H1 (cell line): ENCODE measurements at regions not wholly inside any gene's neighbourhood (a gene's known extent, or its start where the extent isn't known, plus 50 kb on each side); places are given as distances from the start of the nearest gene placed in this dataset.

Experiments
- CTCF ChIA-PET: fragments of 300-600 bp; sonication (Branson Sonifier 250); formaldehyde crosslinking; loops from one replicate; lab custom pipeline; 2021; ENCODE audit not compliant: partially characterized antibody; lab: Charles Lee
- POLR2A ChIA-PET: fragments of 300-600 bp; sonication (Branson Sonifier 250); formaldehyde crosslinking; loops from one replicate; lab custom pipeline; 2021; ENCODE audit warnings: inconsistent platforms; ENCODE audit not compliant: partially characterized antibody; lab: Charles Lee
- DNase-seq, 2 experiments: peaks; one replicate each; pipeline versions ENCODE4 v3.0.0 to v3.0.0-alpha.2; 2010 to 2022; ENCODE audit warnings: low spot score in 2 of 2, low read depth in 1 of 2, mixed read lengths in 1 of 2
- FAIRE-seq: peaks from 2 replicates; lab custom pipeline; 2011; peaks lifted over from hg19 to GRCh38; lab: Jason Lieb, UNC
- H2AFZ ChIP-seq: 2 replicates; pipeline ENCODE4 v1.8.1; 2012; ENCODE audit warnings: low read length, inconsistent platforms
- H2AK5ac ChIP-seq: 2 replicates; pipeline ENCODE4 v1.6.1; 2013; ENCODE audit warnings: low read depth, low read length
- H2BK120ac ChIP-seq: replicated peaks from 2 replicates; pipeline ENCODE3; 2013; ENCODE audit warnings: low read depth, low read length, inconsistent platforms
- H2BK12ac ChIP-seq: 2 replicates; pipeline ENCODE4 v1.6.1; 2013; ENCODE audit warnings: low read depth, low read length
- H2BK15ac ChIP-seq: 2 replicates; pipeline ENCODE4 v1.6.1; 2013; ENCODE audit warnings: low read length
- H2BK20ac ChIP-seq: 2 replicates; pipeline ENCODE4 v1.6.1; 2013; ENCODE audit warnings: low read length
- H2BK5ac ChIP-seq: 2 replicates; pipeline ENCODE4 v1.6.1; 2013; ENCODE audit warnings: low read depth, low read length
- H3K14ac ChIP-seq: 2 replicates; pipeline ENCODE4 v1.6.1; 2013; ENCODE audit warnings: inconsistent platforms; ENCODE audit not compliant: insufficient read length
- H3K18ac ChIP-seq: 2 replicates; pipeline ENCODE4 v1.6.1; 2013; ENCODE audit warnings: low read length; ENCODE audit errors: extremely low read depth
- H3K23ac ChIP-seq: 2 replicates; pipeline ENCODE4 v1.6.1; 2013; ENCODE audit warnings: inconsistent platforms; ENCODE audit not compliant: insufficient read length
- H3K23me2 ChIP-seq: 2 replicates; pipeline ENCODE4 v1.6.1; 2013; ENCODE audit warnings: low read depth, low read length
- H3K27ac ChIP-seq: 2 replicates; pipeline ENCODE4 v1.6.1; 2011; ENCODE audit warnings: low read depth, low read length, inconsistent platforms
- H3K27me3 ChIP-seq, 4 experiments: replicated peaks in 1 of 4; 1 replicate in 1 of 4; 2 replicates in 3 of 4; pipeline versions ENCODE4 v1.6.1 to v1.8.1; 2011 to 2013; ENCODE audit warnings: low read length in 3 of 4, mild to moderate bottlenecking in 3 of 4, inconsistent platforms in 2 of 4, mixed read lengths in 2 of 4, moderate library complexity in 1 of 4; ENCODE audit not compliant: control insufficient read depth in 3 of 4, insufficient read depth in 3 of 4; ENCODE audit errors: extremely low read depth in 1 of 4
- H3K36me3 ChIP-seq, 4 experiments: 2 replicates each; pipeline versions ENCODE4 v1.6.1 to v1.8.1; 2011 to 2013; ENCODE audit warnings: mild to moderate bottlenecking in 4 of 4, low read length in 3 of 4, moderate library complexity in 2 of 4, control low read depth in 1 of 4, inconsistent platforms in 1 of 4; ENCODE audit not compliant: insufficient read depth in 4 of 4, control insufficient read depth in 2 of 4
- H3K4ac ChIP-seq: replicated peaks from 2 replicates; pipeline ENCODE3; 2013; ENCODE audit warnings: low read length, low read depth, mixed read lengths, inconsistent platforms; ENCODE audit not compliant: insufficient read length
- H3K4me1 ChIP-seq, 4 experiments: replicated peaks in 1 of 4; 1 replicate in 1 of 4; 2 replicates in 3 of 4; pipeline versions ENCODE4 v1.6.1 to v1.8.1; 2011 to 2013; ENCODE audit warnings: low read length in 3 of 4, inconsistent platforms in 2 of 4, mixed read lengths in 1 of 4; ENCODE audit not compliant: insufficient read depth in 4 of 4, control insufficient read depth in 3 of 4
- H3K4me2 ChIP-seq, 2 experiments: 2 replicates each; pipeline versions ENCODE4 v1.6.1 to v1.8.1; 2011 to 2013; ENCODE audit warnings: low read depth in 2 of 2, low read length in 2 of 2, control low read depth in 1 of 2, inconsistent platforms in 1 of 2, mild to moderate bottlenecking in 1 of 2; ENCODE audit not compliant: insufficient read depth in 1 of 2
- H3K4me3 ChIP-seq, 4 experiments: fragments of 200-600, 300-600 bp in 1 of 4; sonication (generic), shearing (Covaris generic), sonication (Bioruptor Twin) in 1 of 4; 2 replicates each; pipeline versions ENCODE4 v1.5.1 to v1.8.1; 2011 to 2016; ENCODE audit warnings: low read length in 4 of 4, low read depth in 3 of 4, control low read depth in 2 of 4, inconsistent platforms in 2 of 4, mild to moderate bottlenecking in 2 of 4, mixed read lengths in 1 of 4, moderate library complexity in 1 of 4; ENCODE audit not compliant: insufficient read depth in 2 of 4; ENCODE audit errors: extremely low read depth in 1 of 4
- H3K56ac ChIP-seq: replicated peaks from 2 replicates; pipeline ENCODE3; 2013; ENCODE audit warnings: low read depth, mild to moderate bottlenecking, mixed read lengths, low read length, inconsistent platforms; ENCODE audit not compliant: insufficient read length
- H3K79me1 ChIP-seq: 2 replicates; pipeline ENCODE4 v1.6.1; 2013; ENCODE audit warnings: low read depth, low read length, control low read depth
- H3K79me2 ChIP-seq, 2 experiments: 2 replicates each; pipeline versions ENCODE4 v1.6.1 to v1.8.1; 2012 to 2013; ENCODE audit warnings: low read length in 2 of 2, mild to moderate bottlenecking in 2 of 2, inconsistent platforms in 1 of 2; ENCODE audit not compliant: insufficient read depth in 2 of 2, control insufficient read depth in 1 of 2
- H3K9ac ChIP-seq, 4 experiments: replicated peaks in 1 of 4; 1 replicate in 1 of 4; 2 replicates in 3 of 4; pipeline versions ENCODE4 v1.6.1 to v1.8.1; 2011 to 2013; ENCODE audit warnings: low read depth in 3 of 4, low read length in 3 of 4, control low read depth in 2 of 4, mild to moderate bottlenecking in 2 of 4, moderate library complexity in 2 of 4, inconsistent platforms in 1 of 4; ENCODE audit errors: extremely low read depth in 1 of 4
- H3K9me3 ChIP-seq, 2 experiments: 2 replicates each; pipeline versions ENCODE4 v1.6.1 to v1.8.1; 2012 to 2013; ENCODE audit warnings: mild to moderate bottlenecking in 2 of 2, moderate library complexity in 2 of 2, control low read depth in 1 of 2, inconsistent platforms in 1 of 2, low read depth in 1 of 2, low read length in 1 of 2, mixed read lengths in 1 of 2; ENCODE audit not compliant: insufficient read depth in 2 of 2
- H4K20me1 ChIP-seq, 2 experiments: replicated peaks in 1 of 2; 2 replicates each; pipeline versions ENCODE3 to v1.8.1; 2011 to 2013; ENCODE audit warnings: inconsistent platforms in 2 of 2, low read length in 2 of 2, mild to moderate bottlenecking in 1 of 2; ENCODE audit not compliant: insufficient read depth in 2 of 2, control insufficient read depth in 1 of 2
- H4K5ac ChIP-seq: 2 replicates; pipeline ENCODE4 v1.6.1; 2013; ENCODE audit warnings: low read length, low read depth, mixed read lengths, inconsistent platforms; ENCODE audit not compliant: insufficient read length
- H4K8ac ChIP-seq: 2 replicates; pipeline ENCODE4 v1.8.0; 2013; ENCODE audit warnings: mild to moderate bottlenecking, moderate library complexity, low read length, inconsistent platforms; ENCODE audit not compliant: insufficient read depth; ENCODE audit errors: extremely low read depth
- H4K91ac ChIP-seq: replicated peaks from 2 replicates; pipeline ENCODE3; 2013; ENCODE audit warnings: low read length, mixed read lengths, inconsistent platforms; ENCODE audit not compliant: insufficient read length
- JUN ChIP-seq: IDR thresholded peaks from 2 replicates; pipeline ENCODE4 v1.6.1; 2011; ENCODE audit warnings: low read depth, mild to moderate bottlenecking, improper control_type of control experiment, low read length
- RAD21 ChIP-seq, 2 experiments: IDR thresholded peaks in 1 of 2; conservative IDR thresholded peaks in 1 of 2; 2 replicates each; pipeline ENCODE4 v1.6.1; 2011; ENCODE audit warnings: low read depth in 2 of 2, low read length in 2 of 2, improper control_type of control experiment in 1 of 2, inconsistent platforms in 1 of 2, mild to moderate bottlenecking in 1 of 2, moderate library complexity in 1 of 2
- WGBS, 2 experiments: shearing (Covaris generic) in 1 of 2; methylation state at CpG; one replicate each; pipeline versions ENCODE4 v1.1.6 to v1.1.7; 2013 to 2015; ENCODE audit warnings: low lambda C conversion rate in 2 of 2, mixed read lengths in 2 of 2, inconsistent platforms in 1 of 2, low coverage in 1 of 2, missing lambda C conversion rate in 1 of 2; ENCODE audit not compliant: insufficient replicate concordance in 2 of 2, insufficient coverage in 1 of 2, insufficient read length in 1 of 2; ENCODE audit errors: extremely low coverage in 1 of 2, missing lambda C conversion rate in 1 of 2; 5-methylcytosine and 5-hydroxymethylcytosine counted together

DNA sequence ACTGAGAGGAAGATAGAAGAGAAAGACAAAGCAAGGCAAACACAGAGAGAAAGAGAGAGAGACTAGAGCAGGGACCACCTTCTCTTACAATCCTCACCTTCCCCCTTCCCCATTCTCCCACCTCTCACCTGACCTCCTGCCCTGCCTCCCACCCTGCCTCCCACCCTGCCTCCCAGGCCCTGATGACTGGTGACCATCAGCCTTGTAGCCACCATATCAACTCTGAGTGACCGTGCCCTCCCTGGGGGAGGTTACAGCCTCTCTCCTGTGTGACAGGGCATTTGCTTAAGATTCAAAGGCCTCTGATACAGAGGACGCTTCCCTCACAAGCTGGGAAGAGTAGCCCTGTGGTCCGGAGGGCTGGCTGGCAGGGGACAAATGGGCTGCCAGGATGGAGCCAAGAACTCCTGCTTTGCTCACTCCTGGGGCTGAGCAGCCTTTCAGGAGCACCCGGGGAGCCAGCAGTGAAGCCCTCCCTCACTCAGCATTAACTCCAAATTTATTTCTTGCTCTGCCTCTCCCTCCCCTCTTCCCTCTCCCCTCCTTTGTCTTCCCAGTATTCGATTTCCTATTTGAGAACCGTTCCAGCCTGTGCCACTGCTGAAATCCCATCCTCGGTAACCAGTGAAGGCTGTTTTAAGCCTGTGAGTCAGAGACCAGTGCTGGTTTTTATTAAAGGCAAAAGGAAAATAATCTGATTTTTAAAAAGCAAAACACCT is 125.2 kb upstream of the SYT13 start:
- Histone ChIP-seq H3K56ac (no peak overlapping the region), H3K27ac (no peak overlapping the region), H2BK12ac (peak overlapping the region; percentile 84; the same call in 1 of the 2 replicates), H4K20me1 (no peaks in the 10 kb centered on the region), H3K9me3 (no peaks in the 10 kb centered on the region), H3K79me2 (no peaks in the 10 kb centered on the region), H2AK5ac (peak overlapping the region; percentile 80; the same call in 1 of the 2 replicates), H4K91ac (peak overlapping the region; percentile 81), H4K5ac (no peak overlapping the region), H2BK15ac (peak overlapping the region; percentile 97; the same call in 1 of the 2 replicates), H3K4me2 (peak overlapping the region; percentile 61 to 70), H3K23ac (no peak overlapping the region), H3K27me3 (no peaks in the 10 kb centered on the region), H3K4me3 (peak overlapping the region in 3 of 4 experiments; percentile 19 to 40 (median 23); a peak in 6 of 8 replicates), H3K23me2 (peaks cover 6% of the 10 kb centered on the region; the same call in 1 of the 2 replicates), H2BK120ac (peak overlapping the region; percentile 62), H3K36me3 (no peaks in the 10 kb centered on the region), H3K79me1 (no peaks in the 10 kb centered on the region), H2BK20ac (peak overlapping the region; percentile 97; the same call in 1 of the 2 replicates), H3K18ac (peak overlapping the region; percentile 99), H3K9ac (no peak overlapping the region), H4K8ac (0 out of 2 replicates have a peak overlapping the region, but pooled peaks have one; percentile 39), H3K4me1 (peaks cover 18 to 31% (median 24%) of the 10 kb centered on the region in 4 experiments), H2AFZ (peak overlapping the region; percentile 49; the same call in 1 of the 2 replicates), H3K4ac (no peak overlapping the region), H3K14ac (no peak overlapping the region), H2BK5ac (peak overlapping the region; percentile 88; the same call in 1 of the 2 replicates)
- no peak for DNase-seq
- TF ChIP-seq JUN: no peak
- TF ChIP-seq RAD21 (IDR thresholded peaks at IDR 0.05 in 1 of 2, conservative IDR thresholded peaks at IDR 0.05 in 1 of 2; ENCODE audit: low read depth in 2 of 2, low read length in 2 of 2): no peak
- POLR2A ChIA-PET: interaction anchor here (1.2 to 2.1 kb wide), 3 partner anchors 7 to 15 kb away, joined by 3 to 5 read pairs (median 4); no protein-coding TSS in a partner anchor
- WGBS, 2 experiments: 19% methylated on average over 7 of the region's 7 CpGs; no CpG with 5 or more reads in 1 of the 2 experiments
- FAIRE-seq: no peak
- CTCF ChIA-PET: interaction anchor here (1.0 to 2.5 kb wide), 5 partner anchors 11 to 360 kb away, joined by 3 to 7 read pairs (median 4); no protein-coding TSS in a partner anchor
